Peyer's patch (tissue), 4 donors: ENCODE measurements at regions not wholly inside any gene's neighbourhood (a gene's known extent, or its start where the extent isn't known, plus 50 kb on each side); places are given as distances from the start of the nearest gene placed in this dataset.

Source experiments
- DNase-seq, 3 donors: peaks; one replicate each; pipeline ENCODE4 v3.0.0-alpha.2; 2017 to 2019
- H3K27ac ChIP-seq, 4 donors: fragments of 200-600 bp; sonication (generic); one replicate each; pipeline ENCODE4 v1.5.1; 2016 to 2019
- H3K27me3 ChIP-seq, 2 donors: fragments of 200-600 bp; sonication (generic); one replicate each; pipeline ENCODE4 v1.5.1; 2019
- H3K36me3 ChIP-seq, 3 donors: fragments of 200-600 bp; sonication (generic); one replicate each; pipeline ENCODE4 v1.5.1; 2016 to 2019
- H3K4me1 ChIP-seq, 4 donors: fragments of 200-600 bp; sonication (generic); one replicate each; pipeline ENCODE4 v1.5.1; 2016 to 2019
- H3K4me3 ChIP-seq, 4 donors: fragments of 200-600 bp; sonication (generic); 1 replicate in 3 of 4; 2 replicates in 1 of 4; pipeline ENCODE4 v1.5.1; 2016 to 2019; ENCODE audit warnings: mild to moderate bottlenecking in 1 of 4
- H3K9me3 ChIP-seq, 4 donors: fragments of 200-600 bp; sonication (generic); one replicate each; pipeline ENCODE4 v1.5.1; 2016 to 2019; ENCODE audit warnings: mild to moderate bottlenecking in 1 of 4
- CTCF ChIP-seq, 6 experiments: fragments of 450-650 bp in 4 of 6; fragments of 200-600 bp in 2 of 6; sonication (generic) in 1 of 6; IDR thresholded peaks; one replicate each; pipeline ENCODE4 v1.5.1; 2017 to 2019; ENCODE audit warnings: antibody characterized with exemption in 6 of 6, mild to moderate bottlenecking in 3 of 6, moderate library complexity in 1 of 6
- POLR2A ChIP-seq, 2 donors: fragments of 450-650 bp; IDR thresholded peaks; one replicate each; pipeline ENCODE4 v1.5.1; 2017; ENCODE audit warnings: antibody characterized with exemption in 2 of 2, mild to moderate bottlenecking in 2 of 2, moderate library complexity in 2 of 2

- H3K4me1 ChIP-seq: no peaks in the 10 kb centered on the region
- H3K27me3 ChIP-seq: no peaks in the 10 kb centered on the region
- DNase-seq: no peak
- no peaks in the 10 kb centered on the region for H3K9me3 ChIP-seq
- no peak overlapping the region for H3K27ac ChIP-seq
- no peak overlapping the region for H3K4me3 ChIP-seq
- TF ChIP-seq CTCF (IDR thresholded peaks at IDR 0.05) (no peak), POLR2A (IDR thresholded peaks at IDR 0.05) (no peak)
- H3K36me3 ChIP-seq: no peaks in the 10 kb centered on the region
These were observed 181.6 kb downstream of the PTPRU start for GRCh38 chr1:29417971-29418370.

GRCh38 chr1:29417147-29417858 lies 181.0 kb downstream of the PTPRU start:
- no peak overlapping the region for H3K4me3 ChIP-seq
- DNase-seq: no peak
- H3K9me3 ChIP-seq: no peaks in the 10 kb centered on the region
- H3K27ac ChIP-seq: peak overlapping the region in 1 of 4 donors; percentile 35
- TF ChIP-seq CTCF (IDR thresholded peaks at IDR 0.05): no peak
- TF ChIP-seq POLR2A (IDR thresholded peaks at IDR 0.05): no peak
- H3K4me1 ChIP-seq: no peaks in the 10 kb centered on the region
- no peaks in the 10 kb centered on the region for H3K27me3 ChIP-seq
- no peaks in the 10 kb centered on the region for H3K36me3 ChIP-seq

GRCh38 chr1:29416267-29417146 lies 180.2 kb downstream of the PTPRU start:
- DNase-seq: no peak
- H3K4me3 ChIP-seq: no peak overlapping the region
- no peaks in the 10 kb centered on the region for H3K27me3 ChIP-seq
- H3K36me3 ChIP-seq: no peaks in the 10 kb centered on the region
- no peaks in the 10 kb centered on the region for H3K4me1 ChIP-seq
- no peak for TF ChIP-seq CTCF (IDR thresholded peaks at IDR 0.05)
- TF ChIP-seq POLR2A (IDR thresholded peaks at IDR 0.05): no peak
- H3K27ac ChIP-seq: peak overlapping the region in 1 of 4 donors; percentile 35
- H3K9me3 ChIP-seq: no peaks in the 10 kb centered on the region

GRCh38 chr1:29415861-29416260 lies 179.5 kb downstream of the PTPRU start:
- Histone ChIP-seq H3K9me3 (no peaks in the 10 kb centered on the region), H3K4me3 (no peak overlapping the region), H3K27ac (no peak overlapping the region), H3K4me1 (no peaks in the 10 kb centered on the region), H3K36me3 (no peaks in the 10 kb centered on the region), H3K27me3 (no peaks in the 10 kb centered on the region)
- no peak for DNase-seq
- TF ChIP-seq POLR2A (IDR thresholded peaks at IDR 0.05): no peak
- TF ChIP-seq CTCF (IDR thresholded peaks at IDR 0.05): no peak

- TF ChIP-seq CTCF (IDR thresholded peaks at IDR 0.05): no peak
- TF ChIP-seq POLR2A (IDR thresholded peaks at IDR 0.05): no peak
- H3K4me1 ChIP-seq: no peaks in the 10 kb centered on the region
- DNase-seq: no peak
- H3K4me3 ChIP-seq: no peak overlapping the region
- H3K9me3 ChIP-seq: no peaks in the 10 kb centered on the region
- no peaks in the 10 kb centered on the region for H3K27me3 ChIP-seq
- H3K27ac ChIP-seq: no peak overlapping the region
- H3K36me3 ChIP-seq: no peaks in the 10 kb centered on the region
These were observed 179.0 kb downstream of the PTPRU start for GRCh38 chr1:29415156-29415830.
